Activated CD4-positive, alpha-beta T cell treated with anti-CD3 and anti-CD28 coated beads, Interleukin-2, Interleukin-6, amounts not matched to agents 100 ng/mL and 50 ng/mL, durations not matched to agents 16 hours and 8 hours (primary cell): ENCODE measurements at regions not wholly inside any gene's neighbourhood (a gene's known extent, or its start where the extent isn't known, plus 50 kb on each side); places are given as distances from the start of the nearest gene placed in this dataset.

Experiments
- DNase-seq: peaks from one replicate; pipeline ENCODE4 v3.0.0-alpha.2; 2020

GRCh38 chr15:69628256-69629093, 175.9 kb downstream of the RPLP1 start:
- no peak for DNase-seq

DNA sequence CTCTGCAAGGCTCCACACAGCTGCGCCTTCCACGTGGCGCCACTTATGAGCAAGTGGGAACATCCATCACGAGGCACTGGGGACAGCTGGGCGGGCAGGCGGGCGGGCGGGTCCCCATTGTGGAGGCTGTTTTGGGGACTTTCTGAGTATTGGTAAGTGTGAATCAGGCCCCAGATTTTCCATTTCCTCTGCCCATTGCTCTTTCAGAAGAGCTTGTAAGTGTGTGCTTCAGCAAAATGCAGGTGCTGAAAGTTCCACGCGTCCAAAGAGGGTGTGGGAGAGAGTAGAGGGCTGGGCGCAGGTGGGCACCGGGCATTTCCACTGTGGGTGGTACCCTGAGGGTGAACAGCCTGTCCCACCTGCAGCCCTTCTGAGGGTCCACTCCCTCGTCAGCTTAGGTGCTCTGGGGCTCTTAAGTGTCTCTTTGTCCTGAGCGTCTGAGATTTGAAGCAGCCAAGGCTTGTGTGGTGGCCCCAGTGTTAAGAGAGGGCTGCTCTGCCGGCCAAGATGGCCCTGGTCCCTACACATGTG, 177.1 kb downstream of the RPLP1 start:
- DNase-seq: no peak

- DNase-seq: no peak
These were observed 178.4 kb downstream of the RPLP1 start for GRCh38 chr15:69631005-69631404.

DNA sequence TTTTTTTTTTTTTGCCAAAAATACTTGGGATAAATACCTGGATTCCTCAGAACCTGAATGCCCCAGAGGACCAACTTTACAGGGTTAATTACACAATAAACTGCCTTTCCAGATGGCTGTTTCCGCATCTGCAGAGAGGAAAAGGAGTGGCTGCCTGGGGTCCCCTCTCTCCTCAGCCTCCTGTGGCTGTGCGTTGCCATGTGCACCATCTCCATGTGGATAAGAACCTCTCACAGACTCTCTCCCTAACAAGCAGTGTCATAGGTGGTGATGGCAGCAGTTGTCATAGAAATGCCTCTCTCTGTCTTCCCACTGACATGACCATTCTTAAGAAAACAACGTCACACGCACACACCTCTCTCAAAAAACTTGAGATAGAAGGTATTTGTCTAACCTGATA, 179.4 kb downstream of the RPLP1 start:
- no peak for DNase-seq

DNA sequence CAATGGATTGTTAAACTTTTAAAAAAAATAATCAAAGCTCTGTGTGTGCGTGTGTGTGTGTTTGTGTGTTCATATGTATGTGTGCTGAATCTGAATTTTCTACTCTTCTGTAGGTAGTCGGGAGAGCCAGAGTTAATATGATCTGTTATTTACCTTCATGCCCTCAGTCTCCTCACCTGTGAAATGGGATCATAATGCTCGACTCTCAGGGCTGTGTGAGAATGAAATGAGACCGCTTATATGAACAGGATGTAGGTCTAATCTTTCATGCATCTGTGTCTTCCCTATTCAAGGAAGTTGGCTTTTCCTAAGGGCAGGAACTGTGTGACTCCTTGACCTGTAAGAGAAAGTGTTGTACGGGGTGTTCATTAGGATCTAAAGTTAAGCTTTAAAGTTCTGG, 182.2 kb downstream of the RPLP1 start:
- DNase-seq: no peak

DNA sequence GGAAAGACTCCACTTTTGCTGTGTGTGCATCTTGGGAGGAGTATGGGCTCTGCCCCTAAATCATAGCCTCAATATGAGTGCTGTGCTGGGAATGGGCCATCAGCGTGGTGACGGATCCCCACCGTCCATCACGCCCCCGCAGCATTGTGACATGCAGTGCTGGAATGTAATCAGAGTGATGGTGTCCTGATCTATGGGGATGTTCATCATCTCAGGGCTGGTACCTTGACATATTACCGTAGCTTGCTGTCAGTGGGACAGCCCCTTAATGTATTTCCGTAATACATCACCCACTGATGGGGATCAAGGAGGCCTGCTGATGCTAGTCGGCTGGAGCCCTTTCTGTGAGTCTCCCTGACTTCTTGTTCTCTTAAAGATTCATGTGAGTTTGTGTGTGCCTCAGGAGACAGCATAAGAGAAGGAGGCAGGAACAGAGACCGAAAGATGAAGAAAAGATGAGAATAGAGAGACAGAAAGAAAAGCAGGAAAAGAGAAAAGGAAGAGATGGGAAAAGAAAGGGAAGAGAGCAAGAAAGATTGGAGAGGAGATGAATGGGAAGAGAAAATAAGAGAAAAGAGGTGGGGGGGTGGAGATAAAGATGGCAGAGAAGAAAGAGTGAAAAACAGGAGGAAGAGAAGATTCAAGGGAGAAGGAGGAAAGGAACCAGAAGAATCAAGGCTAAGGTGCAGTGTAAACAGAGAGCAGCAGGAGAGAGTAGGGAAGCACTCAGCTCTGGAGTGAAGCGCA, 183.7 kb downstream of the RPLP1 start:
- no peak for DNase-seq

GRCh38 chr15:69637818-69638217, 185.2 kb downstream of the RPLP1 start:
- no peak for DNase-seq

DNA sequence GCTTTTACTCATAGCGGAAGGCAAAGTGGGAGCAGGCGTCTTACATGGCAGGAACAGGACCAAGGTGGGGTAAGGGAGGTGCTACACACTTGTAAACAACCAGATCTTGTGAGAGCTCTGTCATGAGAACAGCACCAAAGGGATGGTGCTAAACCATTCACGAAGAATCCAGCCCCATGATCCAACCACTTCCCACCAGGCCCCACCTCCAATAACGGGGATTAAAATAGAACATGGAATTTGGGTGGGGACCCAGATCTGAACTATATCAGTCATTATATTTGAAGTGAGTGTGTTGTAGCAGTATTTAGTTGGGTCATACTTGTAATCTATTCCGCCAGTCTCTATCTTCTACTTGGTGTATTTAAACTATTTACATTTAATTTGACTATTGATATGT, 190.9 kb downstream of the RPLP1 start:
- DNase-seq: no peak

- DNase-seq: no peak
These were observed 191.4 kb downstream of the RPLP1 start for GRCh38 chr15:69643971-69644370.

DNA sequence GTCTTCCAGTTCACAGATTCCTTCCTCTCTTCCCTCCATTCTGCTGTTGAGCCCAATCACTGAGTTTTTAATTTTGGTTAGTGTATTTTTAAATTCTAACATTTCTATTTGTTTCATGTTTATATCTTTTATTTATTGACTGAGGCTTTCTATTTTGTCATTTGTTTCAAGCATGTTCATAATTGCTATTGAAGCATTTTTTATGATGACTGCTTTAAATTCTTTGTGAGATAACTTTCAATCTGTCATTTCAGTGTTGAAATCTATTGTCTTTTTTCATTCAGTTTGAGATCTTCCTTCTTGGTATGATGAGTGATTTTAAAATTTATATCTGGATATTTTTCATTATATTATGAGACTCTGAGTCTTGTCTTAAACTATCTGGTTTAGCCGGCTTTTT, 192.3 kb downstream of the RPLP1 start:
- DNase-seq: no peak

DNA sequence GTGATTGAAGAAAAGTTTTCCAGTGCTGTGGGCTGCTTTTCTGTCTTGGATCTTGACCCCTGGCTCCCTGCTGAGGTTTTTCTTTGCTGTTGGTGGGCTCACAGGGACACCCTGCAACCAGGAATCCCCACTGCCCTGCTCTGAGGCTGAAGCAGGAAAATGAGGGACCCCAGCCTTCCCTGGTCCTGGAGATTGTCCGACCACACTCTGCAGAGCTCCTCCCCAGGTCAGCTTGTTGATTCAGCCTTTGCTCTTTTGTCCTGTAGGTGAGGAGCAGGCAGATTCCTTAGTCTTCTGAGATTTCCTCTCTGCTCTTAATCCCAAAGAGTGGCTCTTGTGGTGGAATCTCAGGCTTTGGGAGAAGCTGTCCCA, 194.5 kb downstream of the RPLP1 start:
- DNase-seq: no peak

GRCh38 chr15:69648212-69648611, 195.6 kb downstream of the RPLP1 start:
- no peak for DNase-seq

GRCh38 chr15:69648775-69649735, 196.4 kb downstream of the RPLP1 start:
- no peak for DNase-seq

- DNase-seq: no peak
These were observed 199.7 kb downstream of the RPLP1 start for GRCh38 chr15:69652293-69652692.

- DNase-seq: no peak
These were observed 200.2 kb downstream of the RPLP1 start for GRCh38 chr15:69652751-69653305.

DNA sequence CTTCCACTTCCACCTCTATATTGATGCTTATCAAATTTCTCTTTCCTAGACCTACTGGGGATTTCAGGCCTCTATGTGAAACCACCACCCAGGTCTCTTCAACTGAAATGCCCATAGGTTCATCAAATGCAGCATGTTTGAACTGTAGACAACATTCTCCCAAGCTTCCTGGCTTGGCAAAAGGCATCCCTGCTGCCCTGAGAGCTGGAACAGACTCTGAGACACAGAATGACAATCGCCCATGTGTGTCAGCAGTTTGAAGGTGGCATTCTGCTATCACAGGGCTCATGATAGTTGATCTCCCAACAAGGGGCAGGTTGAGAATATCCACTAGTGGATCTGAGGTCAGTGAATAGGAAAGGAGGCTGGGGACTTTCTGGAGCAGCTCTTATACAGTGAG, 200.7 kb downstream of the RPLP1 start:
- DNase-seq: no peak

DNA sequence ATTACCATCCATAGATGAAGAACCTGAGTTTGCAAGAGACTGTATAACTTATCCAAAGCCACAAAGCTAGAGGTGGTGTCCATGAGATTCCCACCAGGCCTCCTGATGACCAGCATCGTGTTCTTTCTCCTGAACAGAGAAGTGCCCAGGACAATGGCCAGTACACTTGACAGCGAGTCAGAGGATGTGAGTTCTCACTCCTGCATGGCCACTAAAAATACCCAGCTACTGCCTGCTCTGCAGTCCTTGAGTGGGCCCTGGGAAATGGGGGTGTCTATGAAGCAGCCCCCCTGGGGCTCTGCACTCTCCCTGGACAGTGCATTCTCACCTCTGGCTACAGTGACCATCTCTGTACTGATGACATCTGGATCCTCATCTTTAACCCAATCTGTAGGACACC, 201.2 kb downstream of the RPLP1 start:
- DNase-seq: no peak

DNA sequence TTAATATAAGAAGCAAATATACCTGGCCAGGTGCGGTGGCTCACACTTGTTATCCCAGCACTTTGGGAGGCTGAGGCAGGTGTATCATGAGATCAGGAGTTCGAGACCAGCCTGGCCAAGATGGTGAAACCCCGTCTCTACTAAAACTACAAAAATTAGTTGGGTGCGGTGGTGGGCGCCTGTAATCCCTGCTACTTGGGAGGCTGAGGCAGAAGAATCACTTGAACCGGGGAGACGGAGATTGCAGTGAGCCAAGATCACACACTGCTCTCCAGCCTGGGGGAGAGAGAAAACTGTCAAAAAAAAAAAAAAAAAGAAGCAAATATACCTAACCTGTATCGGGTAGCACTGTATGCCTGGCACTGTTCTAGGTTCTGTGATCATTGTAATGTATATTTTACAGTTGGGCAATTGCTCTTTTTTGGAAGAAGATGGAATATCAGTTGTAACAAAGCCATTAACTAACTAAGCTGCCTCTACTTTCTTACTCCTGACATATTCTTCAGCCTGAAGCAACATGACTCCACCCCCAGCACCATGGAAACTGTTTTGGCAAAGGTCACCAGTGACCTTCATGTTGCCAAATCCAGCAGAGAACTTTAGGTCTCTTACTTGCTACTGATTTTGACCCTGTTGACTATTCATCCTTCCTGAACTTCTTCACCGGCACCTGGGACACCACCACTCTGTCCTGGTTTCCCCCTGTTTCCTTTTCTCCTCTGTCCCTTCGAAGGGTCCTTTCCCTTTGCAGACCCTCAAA, 203.8 kb downstream of the RPLP1 start:
- DNase-seq: no peak

DNA sequence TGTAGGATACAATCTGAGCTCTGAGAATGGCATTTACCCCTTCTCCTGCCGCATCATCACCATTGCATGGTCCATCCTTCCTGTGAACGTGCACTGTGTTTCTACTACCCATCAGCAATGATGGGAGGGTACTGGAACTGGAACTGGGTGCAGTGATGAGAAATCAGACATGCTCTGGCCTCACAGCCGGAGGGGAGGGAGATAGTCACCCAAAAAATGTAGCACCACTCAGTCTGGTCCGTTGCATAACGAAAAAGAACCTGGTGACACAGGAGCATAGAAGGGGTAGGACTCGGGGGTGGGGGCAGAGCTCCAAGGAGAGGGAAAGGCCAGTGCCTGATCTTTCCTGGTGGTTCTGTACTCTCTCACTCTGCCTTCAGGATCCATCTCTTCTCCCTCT, 205.0 kb downstream of the RPLP1 start:
- no peak for DNase-seq

DNA sequence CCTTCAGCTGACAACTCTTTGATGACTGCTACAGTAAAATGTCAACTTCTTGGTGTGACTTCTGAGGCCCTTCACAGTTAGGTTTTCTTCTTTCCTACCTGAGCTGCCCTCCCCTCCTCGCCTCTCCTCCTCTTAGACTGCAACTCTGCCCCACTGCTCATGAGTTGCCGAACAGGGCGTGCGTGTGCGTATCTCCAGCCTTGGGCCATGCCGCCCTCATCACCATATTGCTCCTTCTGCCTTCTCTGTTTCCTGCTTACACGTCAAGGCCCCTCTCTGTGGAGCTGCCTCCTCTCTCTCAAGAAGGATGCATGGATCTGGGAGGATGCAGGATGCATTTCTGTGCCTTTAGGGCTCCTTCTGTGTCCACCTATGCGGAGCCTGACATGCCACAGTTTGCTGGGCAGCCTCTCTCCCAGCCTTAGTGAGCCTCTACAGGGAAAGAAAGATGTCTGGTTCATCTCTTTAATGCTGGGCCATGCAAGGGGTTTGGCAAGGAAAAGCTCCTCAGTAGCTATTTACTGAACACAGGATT, 205.9 kb downstream of the RPLP1 start:
- no peak for DNase-seq

- DNase-seq: no peak
These were observed 206.9 kb downstream of the RPLP1 start for GRCh38 chr15:69659454-69660050.
